ENCODE measurements at regions not wholly inside any gene's neighbourhood (a gene's known extent, or its start where the extent isn't known, plus 50 kb on each side); places are given as distances from the start of the nearest gene placed in this dataset.

DNA sequence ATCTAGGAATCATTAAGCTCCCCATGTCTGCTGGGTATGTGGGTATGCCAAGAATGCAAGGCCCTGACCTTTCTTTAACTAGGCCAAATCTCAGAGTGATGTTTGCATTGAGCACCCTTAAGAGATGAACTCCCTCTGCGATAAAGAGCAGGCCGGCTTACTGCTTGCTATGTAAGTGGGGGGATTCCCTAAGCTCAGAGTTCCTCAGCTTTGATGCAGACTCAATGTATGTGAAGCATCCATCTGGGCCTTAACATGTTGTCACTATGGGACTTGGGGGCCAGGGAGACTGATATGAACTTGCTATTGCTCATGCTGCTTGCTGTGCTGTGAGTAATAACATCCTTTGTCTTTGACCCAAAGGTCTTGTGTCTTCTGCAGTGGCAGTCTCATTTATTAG lies 149.7 kb downstream of the C12orf75 start:
- no peaks in the 10 kb centered on the region for H3K9me2 ChIP-seq (ENCODE audit: insufficient read depth)
- ATAC-seq (no peak), DNase-seq (ENCODE audit: low read depth, low spot score) (no peak)
- no peaks in the 10 kb centered on the region for H3K9me3 ChIP-seq (ENCODE audit: control insufficient read depth in 1 of 2, insufficient read depth in 1 of 2, low read depth in 1 of 2, low read length in 2 of 2)
- H3K36me3 ChIP-seq (ENCODE audit: control insufficient read depth in 1 of 2, insufficient read depth in 2 of 2, low read length in 2 of 2): no peaks in the 10 kb centered on the region
- no peak overlapping the region for H3K27ac ChIP-seq (ENCODE audit: low read depth, low read length)
- TF ChIP-seq SP1 (IDR thresholded peaks at IDR 0.05; ENCODE audit: low read depth): no peak
- no peak for TF ChIP-seq ZFX (IDR thresholded peaks at IDR 0.05)
- TF ChIP-seq CBX3 (IDR thresholded peaks at IDR 0.05; ENCODE audit: low read depth): no peak
- H3K4me2 ChIP-seq (ENCODE audit: low read length): no peak overlapping the region
- ChIA-PET RAD21 (ENCODE audit: low non-redundant PET in 1 of 2, low total read pairs in 2 of 2, uncharacterized antibody in 2 of 2, unreplicated experiment in 2 of 2) (no interaction called here), CTCF (no interaction called here), POLR2A (no interaction called here)
- no peaks in the 10 kb centered on the region for H4K20me1 ChIP-seq (ENCODE audit: insufficient read depth)
- intact Hi-C loops (cut with micrococcal nuclease): no loop called here
- H3K4me3 ChIP-seq (replicated peaks in 1 of 2; ENCODE audit: low read depth in 1 of 2, low read length in 2 of 2): no peak overlapping the region
- no peak overlapping the region for H2AFZ ChIP-seq (ENCODE audit: low read depth, low read length, poor library complexity, severe bottlenecking)
- no peaks in the 10 kb centered on the region for H3K79me2 ChIP-seq (ENCODE audit: insufficient read depth, low read length)
- no TSS peak for BruUV-seq (replicated peaks)
- H3K9ac ChIP-seq (ENCODE audit: low read length): no peak overlapping the region
- H3K4me1 ChIP-seq (ENCODE audit: control insufficient read depth in 1 of 2, insufficient read depth in 2 of 2, low read length in 2 of 2): no peaks in the 10 kb centered on the region
- H3K27me3 ChIP-seq (ENCODE audit: insufficient read depth, low read length): no peaks in the 10 kb centered on the region

GRCh38 chr12:105481392-105482300 lies 151.2 kb downstream of the C12orf75 start:
- intact Hi-C loops (cut with micrococcal nuclease): no loop called here
- Histone ChIP-seq H3K36me3 (ENCODE audit: control insufficient read depth in 1 of 2, insufficient read depth in 2 of 2, low read length in 2 of 2) (no peaks in the 10 kb centered on the region), H3K9me2 (ENCODE audit: insufficient read depth) (no peaks in the 10 kb centered on the region), H3K4me2 (ENCODE audit: low read length) (no peak overlapping the region), H3K4me3 (replicated peaks in 1 of 2; ENCODE audit: low read depth in 1 of 2, low read length in 2 of 2) (no peak overlapping the region), H2AFZ (ENCODE audit: low read depth, low read length, poor library complexity, severe bottlenecking) (no peak overlapping the region), H3K9me3 (ENCODE audit: control insufficient read depth in 1 of 2, insufficient read depth in 1 of 2, low read depth in 1 of 2, low read length in 2 of 2) (no peaks in the 10 kb centered on the region), H3K79me2 (ENCODE audit: insufficient read depth, low read length) (no peaks in the 10 kb centered on the region), H4K20me1 (ENCODE audit: insufficient read depth) (no peaks in the 10 kb centered on the region), H3K27ac (ENCODE audit: low read depth, low read length) (no peak overlapping the region), H3K9ac (ENCODE audit: low read length) (no peak overlapping the region), H3K4me1 (ENCODE audit: control insufficient read depth in 1 of 2, insufficient read depth in 2 of 2, low read length in 2 of 2) (no peaks in the 10 kb centered on the region), H3K27me3 (ENCODE audit: insufficient read depth, low read length) (no peaks in the 10 kb centered on the region)
- ChIA-PET CTCF (no interaction called here), POLR2A (no interaction called here), RAD21 (ENCODE audit: low non-redundant PET in 1 of 2, low total read pairs in 2 of 2, uncharacterized antibody in 2 of 2, unreplicated experiment in 2 of 2) (no interaction called here)
- no TSS peak for BruUV-seq (replicated peaks)
- no peak for DNase-seq (ENCODE audit: low read depth, low spot score)
- no peak for ATAC-seq
- TF ChIP-seq ZNF274 (IDR thresholded peaks at IDR 0.05; ENCODE audit: low read depth, low read length) (no peak), SP1 (IDR thresholded peaks at IDR 0.05; ENCODE audit: low read depth) (no peak), EGR1 (IDR thresholded peaks at IDR 0.05; ENCODE audit: low read depth) (no peak), FOSL1 (IDR thresholded peaks at IDR 0.05; ENCODE audit: low read depth) (no peak), EZH2phosphoT487 (IDR thresholded peaks at IDR 0.05; ENCODE audit: borderline replicate concordance) (no peak)
